SK-N-SH (cell line): ENCODE measurements at regions not wholly inside any gene's neighbourhood (a gene's known extent, or its start where the extent isn't known, plus 50 kb on each side); places are given as distances from the start of the nearest gene placed in this dataset.

Experiments
- CTCF ChIA-PET: fragments of 300-600, 350-600 bp; formaldehyde crosslinking; extraction: SDS; loops from one replicate; lab custom pipeline; 2021; lab: Yijun Ruan, JAX
- POLR2A ChIA-PET: fragments of 350-600 bp; sonication (Branson Sonifier 250); formaldehyde crosslinking; extraction: SDS; loops from one replicate; lab custom pipeline; 2020; ENCODE audit warnings: antibody characterized with exemption, inconsistent platforms; lab: Yijun Ruan, JAX
- DNase-seq: peaks from one replicate; pipeline ENCODE4 v3.0.0; 2012
- H2AFZ ChIP-seq: fragments of 200-600 bp; sonication (generic); 2 replicates; pipeline ENCODE4 v1.8.1; 2016; ENCODE audit warnings: antibody characterized with exemption, mild to moderate bottlenecking, low read depth
- H3F3A ChIP-seq: fragments of 200-600 bp; sonication (generic); replicated peaks from 2 replicates; pipeline ENCODE3; 2016; ENCODE audit warnings: antibody characterized with exemption, mild to moderate bottlenecking; ENCODE audit not compliant: insufficient read depth
- H3K27ac ChIP-seq, 2 experiments: fragments of 200-500 bp in 1 of 2; fragments of 200-600 bp in 1 of 2; sonication (Bioruptor generic) in 1 of 2; sonication (generic), shearing (Covaris generic) in 1 of 2; 2 replicates each; pipeline versions ENCODE4 v1.5.1 to v1.6.1; 2014 to 2016; ENCODE audit warnings: low read depth in 2 of 2, inconsistent platforms in 1 of 2, low read length in 1 of 2, mild to moderate bottlenecking in 1 of 2, mixed read lengths in 1 of 2
- H3K27me3 ChIP-seq: fragments of 200-600 bp; sonication (generic), shearing (Covaris generic); 2 replicates; pipeline ENCODE4 v1.6.1; 2016; ENCODE audit warnings: mixed run types; ENCODE audit not compliant: insufficient read depth
- H3K36me3 ChIP-seq, 2 experiments: fragments of 200-500 bp in 1 of 2; fragments of 200-600 bp in 1 of 2; sonication (Bioruptor generic) in 1 of 2; sonication (generic) in 1 of 2; replicated peaks in 1 of 2; 2 replicates each; pipeline versions ENCODE3 to v1.5.1; 2014 to 2016; ENCODE audit warnings: low read length in 1 of 2, mild to moderate bottlenecking in 1 of 2; ENCODE audit not compliant: insufficient read depth in 2 of 2, control insufficient read depth in 1 of 2
- H3K4me1 ChIP-seq, 2 experiments: fragments of 200-500 bp in 1 of 2; fragments of 200-600 bp in 1 of 2; sonication (Bioruptor generic) in 1 of 2; sonication (generic), shearing (Covaris generic) in 1 of 2; 2 replicates each; pipeline versions ENCODE4 v1.5.1 to v1.6.1; 2014 to 2016; ENCODE audit warnings: low read depth in 1 of 2, low read length in 1 of 2, mixed run types in 1 of 2; ENCODE audit not compliant: insufficient read depth in 2 of 2, control insufficient read depth in 1 of 2
- H3K4me2 ChIP-seq: fragments of 200-600 bp; sonication (generic), shearing (Covaris generic); 2 replicates; pipeline ENCODE4 v1.6.1; 2017; ENCODE audit warnings: mixed run types
- H3K4me3 ChIP-seq, 2 experiments: fragments of 200-500 bp in 1 of 2; fragments of 200-600 bp in 1 of 2; sonication (Bioruptor generic) in 1 of 2; sonication (generic), shearing (Covaris generic) in 1 of 2; 2 replicates each; pipeline versions ENCODE4 v1.5.1 to v1.8.1; 2014 to 2016; ENCODE audit warnings: low read depth in 2 of 2, inconsistent platforms in 1 of 2, low read length in 1 of 2, mild to moderate bottlenecking in 1 of 2, mixed read lengths in 1 of 2, moderate library complexity in 1 of 2
- H3K79me2 ChIP-seq: fragments of 200-600 bp; sonication (generic); 2 replicates; pipeline ENCODE4 v1.8.1; 2017; ENCODE audit warnings: mild to moderate bottlenecking; ENCODE audit not compliant: insufficient read depth
- H3K9ac ChIP-seq: fragments of 200-600 bp; sonication (generic); 2 replicates; pipeline ENCODE4 v1.6.1; 2017; ENCODE audit warnings: mixed run types
- H3K9me2 ChIP-seq: fragments of 200-600 bp; sonication (generic); 2 replicates; pipeline ENCODE4 v1.6.1; 2017; ENCODE audit warnings: mixed run types
- H3K9me3 ChIP-seq: fragments of 200-600 bp; sonication (generic); 2 replicates; pipeline ENCODE4 v1.6.1; 2017; ENCODE audit warnings: mixed run types, mild to moderate bottlenecking, moderate library complexity
- H4K20me1 ChIP-seq: fragments of 200-600 bp; sonication (generic); 2 replicates; pipeline ENCODE4 v1.6.1; 2017; ENCODE audit warnings: mild to moderate bottlenecking, mixed run types; ENCODE audit not compliant: insufficient read depth
- CHD2 ChIP-seq: fragments of 150-350 bp; IDR thresholded peaks from 2 replicates; pipeline ENCODE4 v1.6.1; 2018; ENCODE audit warnings: low read length; ENCODE audit not compliant: partially characterized antibody
- CTCF ChIP-seq: fragments of 200-600 bp; sonication (generic); IDR thresholded peaks from 2 replicates; pipeline ENCODE4 v1.6.1; 2017; ENCODE audit warnings: antibody characterized with exemption, mild to moderate bottlenecking, moderate library complexity
- ELF1 ChIP-seq: IDR thresholded peaks from 2 replicates; pipeline ENCODE4 v1.4.0; 2012
- EZH2phosphoT487 ChIP-seq: fragments of 200-600 bp; sonication (generic); IDR thresholded peaks from 2 replicates; pipeline ENCODE4 v1.6.1; 2017; ENCODE audit warnings: low read depth, mixed run types, mild to moderate bottlenecking, antibody characterized with exemption, moderate library complexity, borderline replicate concordance
- FOSL2 ChIP-seq: IDR thresholded peaks from 2 replicates; pipeline ENCODE4 v1.4.0; 2012; ENCODE audit warnings: low read depth, mild to moderate bottlenecking, moderate library complexity, borderline replicate concordance
- FOXM1 ChIP-seq: IDR thresholded peaks from 2 replicates; pipeline ENCODE4 v1.4.0; 2012; ENCODE audit warnings: low read depth, mild to moderate bottlenecking
- MEF2A ChIP-seq: IDR thresholded peaks from 2 replicates; pipeline ENCODE4 v1.4.0; 2012; ENCODE audit warnings: low read depth, borderline replicate concordance
- MXI1 ChIP-seq: IDR thresholded peaks from 2 replicates; pipeline ENCODE4 v1.6.1; 2012; ENCODE audit warnings: mild to moderate bottlenecking, low read depth, low read length, improper control_type of control experiment
- NFIC ChIP-seq: IDR thresholded peaks from 2 replicates; pipeline ENCODE4 v1.4.0; 2012; ENCODE audit warnings: borderline replicate concordance
- POLR2AphosphoS5 ChIP-seq: IDR thresholded peaks from 2 replicates; pipeline ENCODE4 v1.6.1; 2012; ENCODE audit warnings: low read depth, low read length
- RAD21 ChIP-seq: IDR thresholded peaks from 2 replicates; pipeline ENCODE4 v1.6.1; 2012; ENCODE audit warnings: mild to moderate bottlenecking, low read length
- RCOR1 ChIP-seq: fragments of 150-350 bp; IDR thresholded peaks from 2 replicates; pipeline ENCODE4 v1.6.1; 2017; ENCODE audit warnings: antibody characterized with exemption, low read length
- REST ChIP-seq: IDR thresholded peaks from 2 replicates; pipeline ENCODE4 v1.6.1; 2012; ENCODE audit warnings: mild to moderate bottlenecking, low read depth, low read length, moderate library complexity
- RFX5 ChIP-seq: IDR thresholded peaks from 2 replicates; pipeline ENCODE4 v1.6.1; 2012; ENCODE audit warnings: mild to moderate bottlenecking, improper control_type of control experiment, low read length
- RXRA ChIP-seq: IDR thresholded peaks from 2 replicates; pipeline ENCODE4 v1.4.0; 2012; ENCODE audit warnings: low read depth, mild to moderate bottlenecking, borderline replicate concordance
- SIN3A ChIP-seq: IDR thresholded peaks from 2 replicates; pipeline ENCODE4 v1.6.1; 2012; ENCODE audit warnings: low read depth, mild to moderate bottlenecking, low read length, moderate library complexity, borderline replicate concordance
- SMC3 ChIP-seq: IDR thresholded peaks from 2 replicates; pipeline ENCODE4 v1.6.1; 2012; ENCODE audit warnings: low read depth, low read length, improper control_type of control experiment
- USF1 ChIP-seq: IDR thresholded peaks from 2 replicates; pipeline ENCODE4 v1.4.0; 2012; ENCODE audit warnings: low read depth, borderline replicate concordance
- YY1 ChIP-seq: IDR thresholded peaks from 2 replicates; pipeline ENCODE4 v1.4.0; 2012; ENCODE audit warnings: low read depth, mild to moderate bottlenecking
- ZBTB33 ChIP-seq: IDR thresholded peaks from 2 replicates; pipeline ENCODE4 v1.4.0; 2012; ENCODE audit warnings: low read depth, borderline replicate concordance
- WGBS: methylation state at CpG from one replicate; pipeline ENCODE4 v1.1.6; 2017; ENCODE audit warnings: low lambda C conversion rate; 5-methylcytosine and 5-hydroxymethylcytosine counted together

GRCh38 chr4:23635468-23635867 lies 254.4 kb downstream of the PPARGC1A start:
- Histone ChIP-seq H4K20me1 (no peaks in the 10 kb centered on the region), H3K79me2 (no peaks in the 10 kb centered on the region), H3K4me1 (no peaks in the 10 kb centered on the region), H3K4me2 (no peak overlapping the region), H3K9me2 (no peaks in the 10 kb centered on the region), H3K9ac (no peak overlapping the region), H3K9me3 (no peaks in the 10 kb centered on the region), H3K27ac (no peak overlapping the region), H3K27me3 (no peaks in the 10 kb centered on the region), H3F3A (no peaks in the 10 kb centered on the region), H3K36me3 (no peaks in the 10 kb centered on the region), H3K4me3 (no peak overlapping the region), H2AFZ (no peak overlapping the region)
- WGBS: 0% methylated on average over 1 of the region's 1 CpG
- ChIA-PET POLR2A (no interaction called here), CTCF (no interaction called here)
- no peak for TF ChIP-seq ELF1
- TF ChIP-seq CHD2: no peak
- no peak for TF ChIP-seq REST
- TF ChIP-seq SIN3A: no peak
- TF ChIP-seq RCOR1: no peak
- TF ChIP-seq EZH2phosphoT487: no peak
- no peak for TF ChIP-seq RFX5
- TF ChIP-seq FOSL2: no peak
- no peak for TF ChIP-seq YY1
- TF ChIP-seq RAD21: no peak
- TF ChIP-seq RXRA: no peak
- TF ChIP-seq POLR2AphosphoS5: no peak
- no peak for DNase-seq

GRCh38 chr4:23631255-23631950 lies 258.4 kb downstream of the PPARGC1A start:
- POLR2A ChIA-PET: no interaction called here
- CTCF ChIA-PET: no interaction called here
- H3K27me3 ChIP-seq: no peaks in the 10 kb centered on the region
- TF ChIP-seq RCOR1: no peak
- TF ChIP-seq FOSL2: no peak
- TF ChIP-seq EZH2phosphoT487: no peak
- no peak for TF ChIP-seq CTCF
- TF ChIP-seq YY1: no peak
- TF ChIP-seq SMC3: no peak
- TF ChIP-seq RXRA: no peak
- TF ChIP-seq MEF2A: no peak
- TF ChIP-seq FOXM1: no peak
- no peak for TF ChIP-seq MXI1
- TF ChIP-seq ZBTB33: no peak
- no peak for TF ChIP-seq RFX5
- no peak for TF ChIP-seq NFIC
- no peak for TF ChIP-seq USF1

More at GRCh38 chr4:23631255-23631950, 258.4 kb downstream of the PPARGC1A start:
- Histone ChIP-seq H3K4me3 (no peak overlapping the region), H3K9ac (no peak overlapping the region), H3K27ac (no peak overlapping the region), H3K79me2 (no peaks in the 10 kb centered on the region), H3K9me3 (no peaks in the 10 kb centered on the region), H3K4me1 (no peaks in the 10 kb centered on the region), H3K36me3 (no peaks in the 10 kb centered on the region), H3F3A (no peaks in the 10 kb centered on the region), H2AFZ (no peak overlapping the region), H3K9me2 (no peaks in the 10 kb centered on the region), H3K4me2 (no peak overlapping the region), H4K20me1 (no peaks in the 10 kb centered on the region)
- WGBS: 5% methylated on average over 4 of the region's 4 CpGs
- no peak for DNase-seq
